Esophagus (tissue), 2 donors: ENCODE measurements at regions not wholly inside any gene's neighbourhood (a gene's known extent, or its start where the extent isn't known, plus 50 kb on each side); places are given as distances from the start of the nearest gene placed in this dataset.
"Not testable (repeated sequence)": the region's sequence is repeated elsewhere in the genome, so short reads cannot be mapped to it uniquely, and the experiment has no call there.

Experiments used
- H3K27ac ChIP-seq, 2 donors: one replicate each; pipeline ENCODE4 v1.5.1; 2013; ENCODE audit warnings: low read depth in 2 of 2, mild to moderate bottlenecking in 2 of 2, inconsistent platforms in 1 of 2, low read length in 1 of 2, moderate library complexity in 1 of 2
- H3K27me3 ChIP-seq, 2 donors: one replicate each; pipeline ENCODE4 v1.6.1; 2013; ENCODE audit warnings: low read length in 2 of 2, control low read depth in 1 of 2, mild to moderate bottlenecking in 1 of 2; ENCODE audit not compliant: insufficient read depth in 2 of 2, control insufficient read depth in 1 of 2
- H3K36me3 ChIP-seq, 2 donors: one replicate each; pipeline ENCODE4 v1.6.1; 2013; ENCODE audit warnings: low read length in 1 of 2; ENCODE audit not compliant: control insufficient read depth in 2 of 2, insufficient read depth in 2 of 2
- H3K4me1 ChIP-seq, 2 donors: one replicate each; pipeline ENCODE4 v1.6.1; 2013; ENCODE audit warnings: low read length in 1 of 2; ENCODE audit not compliant: control insufficient read depth in 2 of 2, insufficient read depth in 2 of 2
- H3K4me3 ChIP-seq, 2 donors: one replicate each; pipeline ENCODE4 v1.5.1; 2013; ENCODE audit warnings: low read length in 2 of 2, mild to moderate bottlenecking in 2 of 2, low read depth in 1 of 2, moderate library complexity in 1 of 2
- H3K9me3 ChIP-seq, 2 donors: one replicate each; pipeline ENCODE4 v1.6.1; 2013; ENCODE audit warnings: mild to moderate bottlenecking in 2 of 2, low read depth in 1 of 2, low read length in 1 of 2, moderate library complexity in 1 of 2; ENCODE audit not compliant: control insufficient read depth in 2 of 2, insufficient read depth in 1 of 2
- WGBS, 2 donors: extraction: QIAGEN DNeasy Blood & Tissue Kit; methylation state at CpG; one replicate each; pipeline ENCODE4 v1.1.7; 2013; 5-methylcytosine and 5-hydroxymethylcytosine counted together
- donor health status: healthy with polysubstance abuse.
- donor health status: Bipolar disorder and iron deficiency.

DNA sequence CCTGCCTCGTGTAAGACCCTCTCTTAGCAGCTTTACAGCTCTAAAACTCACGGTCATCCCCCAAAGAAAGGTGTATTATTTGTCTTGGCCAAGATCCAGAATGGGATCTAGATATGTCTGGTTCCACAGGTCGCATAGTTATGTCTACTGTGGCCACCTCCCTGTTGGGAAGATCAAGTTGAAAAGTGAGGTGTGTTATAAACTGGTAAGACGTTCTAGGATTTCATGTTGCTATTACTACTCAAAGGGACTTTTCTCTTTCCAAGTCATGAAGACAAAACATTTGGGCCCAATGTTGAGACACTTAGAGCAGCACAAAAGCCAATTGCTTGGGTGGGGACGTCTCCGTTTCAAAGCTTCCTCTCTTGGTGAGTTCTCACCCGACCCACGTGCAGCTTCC lies 766.0 kb downstream of the RNF144A start:
- no peaks in the 10 kb centered on the region for H3K36me3 ChIP-seq
- H3K27ac ChIP-seq: no peak overlapping the region
- H3K27me3 ChIP-seq: no peaks in the 10 kb centered on the region
- H3K4me3 ChIP-seq: no peak overlapping the region
- no peaks in the 10 kb centered on the region for H3K9me3 ChIP-seq
- 57 to 73% methylated on average over 8 of the region's 8 CpGs for WGBS, 2 donors
- no peaks in the 10 kb centered on the region for H3K4me1 ChIP-seq

GRCh38 chr2:7683708-7684107 lies 766.5 kb downstream of the RNF144A start:
- Histone ChIP-seq H3K4me3 (no peak overlapping the region), H3K36me3 (no peaks in the 10 kb centered on the region), H3K9me3 (no peaks in the 10 kb centered on the region), H3K27ac (no peak overlapping the region), H3K4me1 (no peaks in the 10 kb centered on the region), H3K27me3 (no peaks in the 10 kb centered on the region)
- 76 to 81% methylated on average over 6 of the region's 6 CpGs for WGBS, 2 donors

DNA sequence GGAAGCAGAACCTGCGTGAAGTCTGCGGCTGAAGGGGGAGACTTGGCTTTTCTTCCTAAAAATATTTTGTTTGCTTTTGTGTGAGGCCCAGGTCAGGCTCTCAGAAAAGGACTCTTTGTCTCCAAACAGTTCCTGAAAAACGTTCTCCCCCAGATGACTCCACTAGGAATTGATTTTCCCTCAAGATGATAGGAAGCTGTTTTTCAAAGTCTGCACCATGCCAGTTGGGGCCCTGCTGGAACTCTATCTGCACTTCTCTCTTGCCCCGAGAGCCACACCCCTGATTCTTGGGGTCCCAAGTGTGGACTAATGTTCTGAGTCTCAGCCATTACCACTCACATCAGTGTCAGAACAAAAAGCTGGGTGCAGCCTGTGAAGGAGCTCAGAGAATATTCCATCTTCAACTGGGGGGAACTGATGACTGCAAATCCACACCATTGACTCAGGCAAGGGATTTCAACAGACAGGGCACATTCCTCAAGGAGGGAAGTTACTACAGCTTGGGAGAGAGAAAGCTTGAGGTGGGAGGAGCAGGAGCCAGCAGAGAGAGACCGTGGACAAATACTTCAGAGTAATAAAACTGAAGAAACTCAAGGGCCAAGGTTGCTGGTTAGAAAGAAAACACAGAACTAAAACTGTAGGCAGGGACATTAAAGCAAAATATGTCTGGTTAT lies 768.3 kb downstream of the RNF144A start:
- H3K4me1 ChIP-seq: no peaks in the 10 kb centered on the region
- no peaks in the 10 kb centered on the region for H3K27me3 ChIP-seq
- H3K36me3 ChIP-seq: no peaks in the 10 kb centered on the region
- no peaks in the 10 kb centered on the region for H3K9me3 ChIP-seq
- 68 to 75% methylated on average over 5 of the region's 5 CpGs for WGBS, 2 donors
- no peak overlapping the region for H3K4me3 ChIP-seq
- no peak overlapping the region for H3K27ac ChIP-seq

DNA sequence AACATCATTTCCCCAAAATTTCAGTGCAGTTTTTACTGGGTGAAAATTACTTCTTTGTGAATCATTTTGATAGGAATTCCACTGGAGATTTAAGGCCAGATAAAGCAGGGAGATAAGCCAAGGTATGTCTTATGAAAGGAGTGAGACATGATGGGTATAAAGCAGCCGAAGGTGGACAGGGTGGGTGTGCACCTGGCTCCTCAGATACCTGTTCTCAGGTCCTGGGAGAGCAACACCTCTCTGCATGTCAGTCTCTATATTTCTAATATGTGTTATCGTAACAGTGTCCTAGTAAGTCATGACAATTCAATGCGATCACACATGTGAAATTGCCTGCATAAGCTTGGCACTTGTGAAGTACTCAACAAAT lies 768.8 kb downstream of the RNF144A start:
- 88 to 96% methylated on average over 3 of the region's 3 CpGs for WGBS, 2 donors
- H3K9me3 ChIP-seq: no peaks in the 10 kb centered on the region

GRCh38 chr2:7691961-7692656 lies 774.9 kb downstream of the RNF144A start:
- 82 to 86% methylated on average over 3 of the region's 3 CpGs for WGBS, 2 donors
- H3K36me3 ChIP-seq: no peaks in the 10 kb centered on the region
- H3K27me3 ChIP-seq: no peaks in the 10 kb centered on the region
- H3K4me1 ChIP-seq: no peaks in the 10 kb centered on the region
- peaks cover 0 to 3% of the 10 kb centered on the region in 2 donors for H3K9me3 ChIP-seq
- H3K4me3 ChIP-seq: no peak overlapping the region
- H3K27ac ChIP-seq: no peak overlapping the region

More for the DNA sequence above, 768.8 kb downstream of the RNF144A start:
- Histone ChIP-seq H3K36me3 (no peaks in the 10 kb centered on the region), H3K27me3 (no peaks in the 10 kb centered on the region), H3K4me3 (no peak overlapping the region), H3K4me1 (no peaks in the 10 kb centered on the region), H3K27ac (no peak overlapping the region)

DNA sequence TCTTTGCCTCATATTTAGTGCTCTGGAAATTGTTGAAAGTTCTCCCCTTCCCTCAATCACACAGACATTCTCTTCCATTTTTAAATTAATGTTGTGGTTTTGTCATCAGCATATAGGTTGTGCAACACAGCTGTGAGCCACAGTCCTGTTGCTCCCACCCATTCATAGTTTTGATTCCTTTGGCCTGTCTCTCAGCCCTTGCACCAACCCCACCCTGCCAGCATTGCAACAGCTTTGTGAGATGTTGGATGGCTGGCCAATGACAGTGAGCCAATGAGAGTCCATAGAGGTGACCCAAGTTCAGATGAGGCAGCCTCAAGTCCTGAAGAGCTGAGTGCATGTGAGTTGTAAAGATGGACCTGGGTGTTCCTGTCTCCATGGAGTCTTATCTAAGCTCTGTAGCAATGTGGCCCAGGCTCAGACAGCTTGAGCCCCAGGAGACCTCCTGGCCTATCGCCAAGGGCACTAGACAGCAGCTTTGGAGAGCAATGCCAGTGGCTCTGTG lies 775.5 kb downstream of the RNF144A start:
- H3K27ac ChIP-seq: no peak overlapping the region
- H3K4me1 ChIP-seq: no peaks in the 10 kb centered on the region
- no peaks in the 10 kb centered on the region for H3K36me3 ChIP-seq
- H3K27me3 ChIP-seq: no peaks in the 10 kb centered on the region
- WGBS, 2 donors: 92 to 96% methylated on average over 1 of the region's 1 CpG
- peaks cover 0 to 3% of the 10 kb centered on the region in 2 donors for H3K9me3 ChIP-seq
- H3K4me3 ChIP-seq: no peak overlapping the region

DNA sequence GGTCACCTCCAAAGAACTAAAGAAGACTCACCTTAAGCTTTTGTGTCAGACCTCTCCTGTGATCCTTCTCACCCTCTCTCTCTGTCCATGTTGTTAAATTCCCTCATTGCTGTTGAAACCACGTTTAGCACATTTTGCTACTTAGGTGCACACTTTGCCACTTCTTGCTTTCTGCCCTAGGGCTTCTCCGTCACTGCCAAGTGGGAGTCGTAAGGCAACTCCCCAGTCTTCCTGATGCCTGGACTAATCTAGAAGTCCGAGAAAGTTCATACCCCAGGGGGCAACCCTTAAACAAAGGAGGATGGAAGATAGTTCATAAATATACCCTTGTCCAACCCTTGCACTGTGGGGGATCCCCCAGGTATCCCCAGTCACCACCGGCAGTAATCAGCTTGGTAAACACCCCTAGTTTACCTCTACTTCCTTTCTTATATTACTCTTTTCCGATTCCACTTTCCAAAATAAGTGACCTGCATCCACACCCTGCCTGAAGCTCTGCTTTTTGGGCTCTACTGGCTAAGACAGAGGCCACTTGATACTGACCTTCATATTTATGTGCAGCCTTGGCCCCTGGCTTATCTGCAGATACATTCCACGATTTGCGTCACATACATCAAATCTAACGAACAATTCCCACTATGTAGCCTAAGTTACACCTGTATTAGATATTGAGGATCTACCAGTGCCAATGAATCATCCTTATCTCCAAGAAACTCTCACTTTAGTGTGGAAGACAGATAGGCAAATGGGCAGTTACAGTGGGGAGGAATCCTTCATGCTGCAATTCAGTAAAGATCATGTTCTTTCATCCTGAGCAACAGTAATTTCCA lies 776.2 kb downstream of the RNF144A start:
- Histone ChIP-seq H3K4me3 (no peak overlapping the region), H3K9me3 (peaks cover 0 to 3% of the 10 kb centered on the region in 2 donors), H3K4me1 (no peaks in the 10 kb centered on the region), H3K27me3 (no peaks in the 10 kb centered on the region), H3K36me3 (no peaks in the 10 kb centered on the region), H3K27ac (no peak overlapping the region)
- WGBS, 2 donors: 71 to 72% methylated on average over 9 of the region's 9 CpGs

DNA sequence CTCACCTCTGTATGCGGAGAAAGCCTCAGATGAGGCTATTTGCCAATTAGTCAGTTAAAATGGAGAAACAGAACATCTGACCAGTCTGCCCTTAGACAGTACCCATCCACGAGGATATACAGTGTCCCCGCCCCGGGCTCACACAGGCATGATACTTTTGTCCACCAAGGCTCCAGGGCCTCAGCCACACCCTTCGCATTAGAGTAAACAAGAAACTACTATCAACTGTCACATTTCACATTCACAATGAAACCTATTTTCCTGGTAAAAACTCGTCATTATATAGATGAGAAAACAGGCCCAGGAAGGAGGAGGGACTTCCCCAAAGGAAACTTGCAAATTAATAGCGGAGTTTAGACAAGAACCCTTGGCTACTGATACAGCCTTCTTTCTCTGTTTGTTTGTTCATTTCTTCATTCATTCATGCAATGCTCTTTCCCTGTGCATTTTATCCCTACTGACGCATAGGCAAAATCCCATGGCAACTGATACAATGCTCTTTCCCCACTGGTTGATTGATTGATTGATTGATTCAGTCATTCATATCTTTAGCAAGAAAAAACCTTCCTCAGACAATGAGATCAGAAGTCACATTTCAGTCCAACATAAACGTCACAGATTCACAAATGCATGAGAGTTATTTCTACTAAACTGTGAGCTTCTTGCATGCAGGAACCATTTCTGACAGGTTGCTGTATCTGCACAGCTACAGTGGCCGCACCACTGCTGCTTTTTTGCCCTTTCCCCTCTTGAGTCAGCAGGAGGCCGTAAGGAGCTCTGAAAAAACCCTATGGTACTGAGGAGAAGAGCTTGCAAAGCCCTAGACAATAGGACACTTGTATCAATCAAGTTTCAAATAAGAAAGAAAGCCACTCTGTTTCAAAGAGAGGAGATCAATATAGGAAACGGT lies 777.1 kb downstream of the RNF144A start:
- 76 to 79% methylated on average over 12 of the region's 12 CpGs for WGBS, 2 donors
- H3K9me3 ChIP-seq: peaks cover 0 to 3% of the 10 kb centered on the region in 2 donors
- no peak overlapping the region for H3K27ac ChIP-seq
- no peaks in the 10 kb centered on the region for H3K27me3 ChIP-seq
- H3K36me3 ChIP-seq: no peaks in the 10 kb centered on the region
- no peak overlapping the region for H3K4me3 ChIP-seq
- H3K4me1 ChIP-seq: no peaks in the 10 kb centered on the region

- not testable (repeated sequence) for H3K4me3 ChIP-seq, H3K36me3 ChIP-seq, H3K27me3 ChIP-seq, H3K4me1 ChIP-seq, H3K27ac ChIP-seq, H3K9me3 ChIP-seq
- WGBS, 2 donors: 84 to 89% methylated on average over 6 of the region's 6 CpGs
Measured at GRCh38 chr2:7696556-7696955, 779.3 kb downstream of the RNF144A start.
